GM11168 (cell line): ENCODE measurements at regions not wholly inside any gene's neighbourhood (a gene's known extent, or its start where the extent isn't known, plus 50 kb on each side); places are given as distances from the start of the nearest gene placed in this dataset.
"Not testable (repeated sequence)": the region's sequence is repeated elsewhere in the genome, so short reads cannot be mapped to it uniquely, and the experiment has no call there.

Experiments
- in situ Hi-C: fragments of 300-500 bp; cut with MboI; formaldehyde crosslinking; loops from one replicate; pipeline ENCODE4 v1.12.0; 2022; ENCODE audit warnings: low sequenced_read_pairs; ENCODE audit not compliant: unreplicated experiment

DNA sequence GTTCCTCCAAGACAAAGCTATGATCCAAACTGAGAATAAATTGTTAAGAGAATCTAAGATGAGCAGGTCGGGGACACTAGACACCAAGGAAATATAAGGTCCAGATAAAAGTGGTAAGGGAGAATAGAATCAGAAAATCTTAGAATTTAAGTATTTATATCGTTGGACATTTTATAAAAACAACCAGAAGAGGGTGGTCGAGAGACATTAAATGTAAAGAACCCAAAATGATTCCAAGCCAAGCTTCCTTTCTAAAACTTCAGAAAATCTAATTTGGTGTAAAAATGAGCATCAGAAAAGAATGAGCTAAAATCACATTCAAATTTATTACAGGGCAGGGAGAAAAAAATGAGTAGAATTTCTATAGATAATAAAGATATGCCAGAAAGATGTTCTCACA is 97.8 kb upstream of the OGFRL1 start:
- in situ Hi-C loops, result no loop called here

DNA sequence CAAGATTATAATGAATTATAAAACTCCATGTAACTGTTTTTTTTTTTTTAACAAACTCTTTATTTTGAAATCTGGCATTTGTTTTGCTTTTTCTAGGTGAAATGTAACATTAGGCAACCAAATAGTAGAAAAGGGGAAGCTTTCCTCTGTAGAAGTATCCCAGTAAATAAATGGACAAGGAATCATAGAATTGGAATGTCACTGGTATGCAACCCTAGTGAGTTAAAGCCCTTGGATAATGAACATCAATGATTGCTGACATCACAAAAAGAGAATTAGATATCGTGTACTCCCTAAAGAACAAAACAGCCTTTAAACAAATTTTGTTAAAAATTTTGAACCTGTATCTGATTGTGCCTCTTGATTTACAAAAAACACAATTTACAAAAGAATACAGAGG is 93.9 kb upstream of the OGFRL1 start:
- in situ Hi-C loops, result no loop called here

DNA sequence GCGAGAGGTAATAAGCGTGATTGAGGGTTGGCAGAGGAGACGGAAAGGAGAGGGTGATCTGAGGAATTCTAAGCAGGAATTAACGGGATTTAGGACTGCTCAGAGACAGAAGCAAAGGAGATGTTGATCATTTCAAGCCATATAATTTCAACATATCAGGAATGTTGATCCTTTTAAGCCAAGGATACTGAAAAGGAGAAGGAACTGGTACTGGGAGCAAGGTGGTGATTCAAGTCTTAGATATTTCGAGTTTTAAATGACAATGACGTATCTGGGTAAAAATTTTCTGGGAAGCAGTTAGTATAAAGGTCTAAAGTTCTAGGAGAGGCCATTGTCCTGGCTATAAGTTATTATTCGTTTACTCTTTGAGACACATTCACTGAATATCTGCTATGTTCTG is 91.3 kb upstream of the OGFRL1 start:
- in situ Hi-C loops, result no loop called here

DNA sequence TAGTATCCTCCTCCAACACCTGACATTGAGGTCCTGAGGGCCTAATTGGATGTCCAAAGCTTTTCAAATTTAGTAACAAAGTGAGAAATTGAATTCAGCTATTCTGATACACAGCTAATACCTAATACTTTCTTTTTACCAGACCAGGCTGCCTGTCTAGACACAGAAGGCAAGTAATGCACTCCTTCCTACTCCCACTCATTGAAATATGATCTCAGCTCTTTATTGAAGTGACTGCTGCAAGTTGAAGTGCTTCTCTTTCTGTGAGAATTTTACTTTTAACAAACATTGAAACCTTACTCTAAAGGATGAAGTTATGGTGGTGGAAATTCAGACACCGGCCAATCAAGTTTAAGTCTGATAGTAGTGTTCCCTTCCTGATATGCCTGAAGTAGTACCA is 90.8 kb upstream of the OGFRL1 start:
- in situ Hi-C loops, result no loop called here

DNA sequence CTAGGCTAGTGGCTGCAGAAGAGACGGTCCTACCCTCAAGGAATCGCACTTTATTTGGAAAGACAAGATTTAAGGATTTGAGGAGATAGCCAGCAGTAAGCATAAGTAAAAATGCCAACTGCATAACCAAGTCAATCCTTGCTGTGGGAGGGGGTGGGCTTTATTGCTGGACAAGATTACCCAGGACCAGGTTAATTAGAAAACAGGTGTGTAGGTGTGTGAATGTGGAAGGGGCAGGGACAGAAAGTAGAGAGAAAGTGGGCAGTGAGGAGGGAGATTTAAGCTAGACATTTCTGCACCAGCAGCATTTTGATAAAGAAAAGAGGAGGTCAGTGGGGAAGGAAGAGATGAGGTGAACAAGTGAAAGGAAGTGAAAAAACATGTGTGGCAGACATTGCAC is 89.7 kb upstream of the OGFRL1 start:
- in situ Hi-C loops, result no loop called here

DNA sequence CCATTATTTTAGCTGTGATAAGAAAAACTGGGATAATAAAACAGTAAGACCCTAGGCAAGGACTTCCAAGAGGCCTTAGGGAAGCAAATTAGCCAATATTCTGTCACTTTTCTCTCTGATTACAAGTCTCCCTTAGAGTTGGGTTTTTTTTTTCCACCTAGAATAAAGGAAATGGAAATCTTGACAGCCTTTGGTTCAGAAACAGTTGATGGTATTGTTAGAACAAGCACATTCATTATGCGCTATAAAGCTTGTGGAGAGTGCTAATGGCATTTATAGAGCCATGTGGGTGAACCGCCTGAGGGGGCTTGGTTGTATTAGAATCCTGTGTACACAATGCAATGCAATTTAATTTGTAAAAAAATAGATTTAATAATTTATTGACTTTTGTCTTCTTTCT is 88.9 kb upstream of the OGFRL1 start:
- in situ Hi-C loops, result loop anchor here (25.0 kb wide), 1 partner anchor 313 kb away; no protein-coding TSS in a partner anchor

DNA sequence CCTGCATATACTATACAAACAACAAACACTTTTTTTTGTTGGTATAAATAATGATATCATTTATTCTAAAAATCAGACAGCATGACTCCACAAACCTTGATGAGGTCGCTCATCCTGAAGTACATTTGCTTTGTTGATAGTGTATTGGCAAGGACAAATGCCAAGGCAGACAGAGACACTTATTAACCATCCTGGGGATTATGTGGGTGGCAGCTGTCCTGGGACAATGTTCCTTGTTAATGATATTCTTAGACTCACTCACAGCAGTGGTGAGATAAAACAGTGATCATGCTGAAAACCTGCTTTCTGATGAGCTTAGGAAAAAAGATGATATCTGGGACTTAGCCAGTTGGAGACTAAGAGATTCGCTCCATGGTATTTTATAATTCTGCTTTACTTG is 85.4 kb upstream of the OGFRL1 start:
- in situ Hi-C loops, result loop anchor here (25.0 kb wide), 1 partner anchor 309 kb away; no protein-coding TSS in a partner anchor

DNA sequence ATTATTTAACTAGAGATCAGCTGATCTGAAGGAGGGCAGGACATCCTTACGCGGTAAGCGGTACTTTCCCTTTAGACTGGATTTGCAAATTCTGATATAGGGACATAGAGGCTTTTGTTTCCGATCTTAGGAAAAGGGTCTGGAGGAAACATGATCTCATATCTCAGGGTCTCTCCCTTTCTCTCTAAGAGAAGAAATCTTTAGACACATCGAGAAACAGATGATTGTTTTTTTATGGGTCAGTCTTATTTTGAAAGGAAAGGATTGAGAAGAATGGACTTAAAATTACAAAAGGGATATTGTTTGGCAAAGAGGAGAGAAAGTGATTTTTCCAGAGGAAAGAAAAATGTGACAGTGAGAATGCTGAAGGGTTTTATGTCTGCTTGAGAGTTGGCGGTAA is 83.9 kb upstream of the OGFRL1 start:
- in situ Hi-C loops, result loop anchor here (25.0 kb wide), 1 partner anchor 308 kb away; no protein-coding TSS in a partner anchor

DNA sequence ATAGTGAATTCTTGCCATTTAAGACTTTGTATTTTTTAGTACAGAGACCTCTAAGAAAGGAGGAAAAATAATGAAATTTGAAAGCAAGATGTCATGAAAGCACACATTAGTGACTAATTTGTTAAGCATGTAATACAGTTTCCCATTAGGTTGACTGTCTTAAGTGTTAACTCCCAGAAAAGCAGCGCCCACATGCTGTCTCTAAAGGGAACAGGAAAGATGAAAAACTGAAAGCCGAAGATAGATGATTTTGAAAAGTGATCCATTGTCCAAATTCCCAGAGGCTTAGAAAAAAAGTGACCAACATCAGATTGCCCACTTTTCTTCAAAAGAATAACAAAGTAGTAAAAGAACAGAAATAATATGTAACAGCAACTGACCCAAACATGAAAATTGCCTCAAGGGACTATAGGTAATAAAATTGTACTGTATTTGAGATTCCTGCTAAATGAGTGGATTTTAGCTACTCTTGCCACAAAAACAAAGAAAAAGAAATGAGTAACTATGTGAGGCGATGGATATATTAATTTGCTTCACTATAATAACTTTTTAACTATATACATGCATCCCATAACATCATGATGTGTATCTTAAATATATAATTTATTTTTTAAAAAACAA is 83.2 kb upstream of the OGFRL1 start:
- in situ Hi-C loops, result loop anchor here (25.0 kb wide), 1 partner anchor 307 kb away; no protein-coding TSS in a partner anchor

DNA sequence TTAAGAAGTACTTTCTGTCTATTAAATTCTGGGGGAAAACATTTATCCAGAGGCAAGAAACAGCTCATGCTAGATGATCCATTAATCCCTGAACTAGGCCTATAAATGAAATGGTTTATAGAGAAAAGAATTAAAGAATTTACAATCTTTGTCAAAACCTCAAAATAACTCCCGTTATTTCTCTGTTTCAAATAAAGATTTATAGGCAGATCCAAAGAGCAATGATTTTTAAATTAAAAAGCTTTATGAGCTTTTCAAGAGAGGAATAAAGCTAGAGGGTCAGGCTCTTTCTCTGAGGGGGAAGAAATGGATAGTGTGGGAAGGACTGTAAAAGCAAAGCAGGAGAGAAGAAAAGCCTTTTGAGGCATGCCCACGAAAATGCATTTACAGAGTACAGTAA is 82.5 kb upstream of the OGFRL1 start:
- in situ Hi-C loops, result loop anchor here (25.0 kb wide), 1 partner anchor 306 kb away; no protein-coding TSS in a partner anchor

DNA sequence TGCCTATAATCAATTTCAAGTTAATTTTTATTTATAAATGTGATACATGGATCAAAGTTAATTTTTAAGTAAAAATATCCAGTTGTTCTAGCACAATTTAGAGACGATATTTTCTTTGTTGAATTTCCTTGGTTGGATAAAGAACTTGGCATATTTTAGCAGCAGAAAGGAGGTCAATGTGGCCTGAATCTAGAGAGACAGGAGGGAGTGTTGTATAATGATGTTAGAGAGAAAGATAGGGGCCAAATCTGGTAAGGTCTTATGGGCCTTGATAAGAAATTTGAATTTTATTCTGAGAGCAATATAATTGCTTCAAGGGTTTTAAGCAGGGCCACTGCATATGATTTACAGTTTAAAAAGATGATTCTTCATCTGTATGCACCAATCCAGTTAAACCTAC is 79.4 kb upstream of the OGFRL1 start:
- in situ Hi-C loops, result loop anchor here (25.0 kb wide), 1 partner anchor 303 kb away; no protein-coding TSS in a partner anchor

DNA sequence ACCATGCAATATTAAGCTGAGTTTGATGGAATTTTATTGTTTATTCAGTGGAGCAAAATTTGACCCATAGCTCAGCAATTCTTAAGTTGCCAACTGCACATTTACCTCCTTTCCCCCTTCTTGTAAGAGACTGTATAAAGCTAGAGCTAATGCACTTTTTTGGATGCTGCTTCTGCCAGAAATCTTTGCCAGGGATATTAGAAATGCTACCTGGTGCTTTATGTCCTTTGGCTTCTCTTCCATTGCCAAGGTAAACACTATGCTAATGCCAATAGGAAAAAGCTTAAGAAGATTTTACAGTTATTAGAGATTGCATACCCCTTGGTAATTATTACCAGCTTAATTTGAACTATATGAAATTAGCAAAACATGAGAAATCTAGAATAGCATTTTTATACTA is 79.0 kb upstream of the OGFRL1 start:
- in situ Hi-C loops, result loop anchor here (25.0 kb wide), 1 partner anchor 303 kb away; no protein-coding TSS in a partner anchor

DNA sequence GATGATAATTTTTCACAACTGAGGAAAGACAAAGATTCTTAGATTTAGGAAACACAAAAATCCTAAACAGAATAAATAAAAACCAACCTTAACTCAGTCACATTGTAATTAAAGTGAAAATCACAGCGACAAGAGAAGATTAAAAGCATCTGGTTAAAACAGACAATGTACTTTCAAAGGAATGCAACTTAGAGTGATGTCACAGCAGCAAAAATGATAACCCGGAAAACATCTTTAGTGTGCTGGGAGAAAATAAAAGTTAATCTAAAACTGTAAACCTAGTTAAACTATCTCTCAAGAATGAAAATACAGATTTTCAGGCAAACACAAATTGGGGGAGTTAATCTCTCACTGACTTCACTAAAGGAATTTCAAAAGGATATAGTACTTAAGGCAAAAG is 76.8 kb upstream of the OGFRL1 start:
- in situ Hi-C loops, result loop anchor here (25.0 kb wide), 1 partner anchor 301 kb away; no protein-coding TSS in a partner anchor

DNA sequence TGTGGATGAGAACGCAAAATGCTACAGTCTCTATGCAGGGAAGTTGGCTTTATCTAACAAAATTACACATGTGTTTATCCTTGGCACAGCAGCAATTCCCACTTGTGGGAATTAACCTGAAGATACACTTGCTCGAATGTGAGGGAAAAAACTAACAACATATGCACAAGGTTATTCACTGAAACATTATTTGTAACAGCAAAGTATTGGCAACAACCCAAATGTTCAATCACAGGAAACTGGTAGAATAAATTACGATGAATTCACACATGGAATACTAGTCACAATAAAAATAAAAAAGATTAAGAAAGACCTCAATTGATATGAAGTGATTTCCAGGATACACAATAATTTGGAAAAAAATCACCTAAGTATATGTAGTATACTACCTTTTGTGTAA is 68.1 kb upstream of the OGFRL1 start:
- in situ Hi-C loops, result loop anchor here (25.0 kb wide), 1 partner anchor 292 kb away; no protein-coding TSS in a partner anchor

DNA sequence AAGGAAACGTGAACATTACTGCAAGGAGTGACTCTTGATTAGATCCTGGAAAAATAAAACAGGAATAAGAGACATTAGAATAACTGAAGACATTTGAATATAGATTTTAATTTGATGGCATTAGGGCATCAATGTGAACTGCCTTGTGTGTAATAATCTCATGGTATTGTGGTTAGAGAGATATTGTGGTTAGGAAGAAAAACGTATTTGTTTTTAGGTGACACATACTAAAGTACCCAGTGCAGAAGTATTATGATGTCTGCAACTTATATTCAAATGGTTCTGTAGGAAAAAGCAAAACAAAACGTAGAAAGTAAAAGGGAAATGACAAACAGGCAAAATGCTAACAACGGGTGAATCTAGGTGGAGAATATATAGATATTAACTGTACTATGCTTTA is 65.9 kb upstream of the OGFRL1 start:
- in situ Hi-C loops, result loop anchor here (25.0 kb wide), 1 partner anchor 290 kb away; no protein-coding TSS in a partner anchor

DNA sequence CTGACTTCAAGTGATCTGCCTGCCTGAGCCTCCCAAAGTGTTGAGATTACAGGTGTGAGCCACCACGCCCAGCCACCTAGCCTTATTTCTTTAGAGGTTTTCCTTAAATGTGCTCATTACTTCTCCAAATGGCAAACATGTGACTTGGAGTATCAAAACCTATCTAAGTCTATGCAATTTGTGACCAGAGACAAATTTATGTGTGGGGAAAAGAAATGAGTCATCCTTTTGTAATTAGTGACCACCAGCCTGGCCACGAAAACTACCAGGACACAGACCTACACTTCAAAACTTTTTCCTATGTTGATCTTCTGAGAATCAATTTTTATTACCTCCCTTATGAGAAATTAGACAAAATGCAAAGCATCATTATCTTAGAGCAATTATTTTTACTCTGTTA is 64.6 kb upstream of the OGFRL1 start:
- in situ Hi-C loops, result loop anchor here (25.0 kb wide), 1 partner anchor 288 kb away; no protein-coding TSS in a partner anchor

DNA sequence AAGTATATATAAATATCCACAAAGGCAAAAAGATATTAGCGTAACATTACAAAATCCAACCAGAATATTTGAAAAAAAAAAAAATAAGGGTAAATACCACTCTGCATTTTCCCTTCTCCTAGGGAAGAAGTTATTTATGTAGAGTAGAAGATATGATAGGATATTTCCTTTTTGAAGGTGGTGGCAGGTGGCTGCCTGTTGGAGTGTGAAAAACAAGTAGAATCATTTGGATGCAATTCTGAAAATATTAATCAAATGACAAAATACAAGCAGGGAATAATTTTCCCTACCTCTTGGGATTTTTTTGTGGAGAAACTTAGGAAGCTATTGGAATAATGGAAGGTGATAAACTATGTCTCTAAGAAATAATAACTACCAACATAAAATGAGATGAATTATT is 62.5 kb upstream of the OGFRL1 start:
- in situ Hi-C loops, result no loop called here

DNA sequence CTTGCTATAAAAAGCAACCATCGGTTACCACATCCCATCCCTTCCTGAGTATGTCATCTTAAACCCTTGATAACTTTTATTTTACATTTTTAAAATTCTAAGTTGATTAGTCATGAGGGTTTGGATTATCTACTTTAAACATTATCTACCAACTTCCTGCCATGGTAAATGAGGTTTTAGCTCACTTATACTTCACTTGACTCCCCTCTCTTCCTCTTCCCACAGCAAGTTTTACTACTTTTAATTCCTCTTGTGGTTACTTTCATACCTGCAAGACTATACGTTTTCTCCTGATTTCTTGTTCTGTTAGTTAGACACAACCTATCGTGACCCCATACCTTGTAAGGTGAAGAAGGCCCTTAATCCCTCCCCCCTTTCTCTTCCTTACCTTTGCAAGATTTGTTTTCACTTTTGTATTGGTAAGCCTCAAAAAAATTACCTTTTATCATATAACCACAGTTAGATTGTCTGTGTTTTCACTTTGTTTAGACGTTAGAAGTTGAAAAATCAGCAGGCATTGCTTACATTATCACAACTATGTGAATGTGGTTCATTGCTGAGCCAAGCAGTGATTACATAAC is 60.1 kb upstream of the OGFRL1 start:
- in situ Hi-C loops, result no loop called here

DNA sequence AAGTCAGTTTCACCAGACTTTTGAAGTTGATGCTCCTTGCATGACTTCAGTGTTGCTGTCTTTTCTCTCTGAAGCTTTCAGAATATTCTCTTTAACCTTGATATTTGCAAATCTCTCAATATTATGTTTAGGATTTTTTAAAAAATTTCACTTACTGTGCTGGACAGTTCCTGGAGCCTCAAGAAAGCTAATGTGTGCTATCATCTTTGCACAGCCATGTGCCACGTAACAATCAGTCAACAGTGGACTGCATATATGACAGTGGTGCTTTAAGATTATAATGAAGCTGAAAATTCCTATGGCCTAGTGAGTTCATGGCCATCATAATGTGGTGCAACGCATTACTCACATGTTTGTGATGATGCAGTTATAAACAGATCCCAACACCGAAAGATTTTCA is 59.1 kb upstream of the OGFRL1 start:
- in situ Hi-C loops, result no loop called here

DNA sequence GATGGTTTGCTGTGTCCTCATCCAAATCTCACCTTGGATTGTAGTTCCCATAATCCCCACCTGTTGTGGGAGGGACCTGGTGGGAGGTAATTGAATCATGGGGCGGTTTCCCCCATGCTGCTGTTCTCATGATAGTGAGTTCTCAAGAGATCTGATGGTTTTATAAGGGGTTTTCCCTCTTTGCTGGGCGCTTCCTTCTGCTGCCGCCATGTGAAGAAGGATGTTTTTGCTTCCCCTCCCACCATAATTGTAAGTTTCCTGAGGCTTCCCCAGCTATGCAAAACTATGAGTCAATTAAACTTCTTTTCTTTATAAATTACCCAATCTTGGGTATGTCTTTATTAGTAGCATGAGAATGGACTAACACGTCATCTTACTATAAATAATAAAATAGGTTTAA is 55.7 kb upstream of the OGFRL1 start:
- in situ Hi-C loops, result not testable (repeated sequence)

DNA sequence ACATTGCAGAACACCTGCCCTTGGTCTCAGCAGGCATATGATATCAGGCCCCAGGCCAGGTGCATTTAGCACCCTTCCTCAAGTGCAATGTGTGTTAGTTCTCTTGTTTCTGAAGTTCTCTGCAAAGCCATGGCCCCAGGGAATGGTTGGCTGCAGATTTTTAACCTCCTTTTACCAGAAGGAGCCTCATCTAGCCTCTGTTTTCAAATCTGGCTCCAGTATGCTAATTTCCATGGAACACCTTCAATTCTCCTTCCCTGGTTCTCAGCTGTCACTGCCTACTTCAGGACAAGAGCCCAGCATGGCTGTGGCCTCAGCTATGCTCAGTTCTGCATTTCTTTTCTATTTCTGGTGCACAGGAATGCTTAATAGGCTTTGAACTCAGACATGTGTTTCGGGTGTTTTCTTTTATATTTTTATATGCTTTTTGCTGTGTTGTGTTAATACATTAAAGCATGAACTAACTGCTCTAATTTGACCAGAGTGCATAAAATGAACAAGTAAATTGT is 51.6 kb upstream of the OGFRL1 start:
- in situ Hi-C loops, result no loop called here

DNA sequence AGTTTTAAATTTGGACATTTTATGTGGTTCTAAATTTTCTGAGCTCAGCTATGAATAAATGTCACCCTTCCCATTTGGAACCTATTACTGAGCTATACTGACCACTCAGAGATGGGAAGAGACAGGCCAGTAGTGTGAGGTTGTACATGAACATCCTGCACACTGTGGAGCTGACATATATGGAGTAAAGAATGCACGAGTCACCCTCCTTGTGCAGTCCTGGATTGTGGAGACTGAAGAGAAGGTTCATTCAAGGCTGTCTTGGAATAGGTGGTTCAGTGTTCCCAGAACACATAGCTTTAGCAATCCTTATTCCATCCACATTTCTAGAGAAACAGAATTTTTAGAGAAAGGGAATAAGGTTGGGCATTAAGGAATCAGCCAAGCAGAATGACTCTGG is 50.3 kb upstream of the OGFRL1 start:
- in situ Hi-C loops, result no loop called here
